UCSD-AML1 (cell line): ENCODE measurements at regions not wholly inside any gene's neighbourhood (a gene's known extent, or its start where the extent isn't known, plus 50 kb on each side); places are given as distances from the start of the nearest gene placed in this dataset.
"Not testable (repeated sequence)": the region's sequence is repeated elsewhere in the genome, so short reads cannot be mapped to it uniquely, and the experiment has no call there.

Source experiments
- DNase-seq: peaks from one replicate; lab custom pipeline; 2025; ENCODE audit not compliant: unreplicated experiment; lab: John Stamatoyannopoulos, UW

DNA sequence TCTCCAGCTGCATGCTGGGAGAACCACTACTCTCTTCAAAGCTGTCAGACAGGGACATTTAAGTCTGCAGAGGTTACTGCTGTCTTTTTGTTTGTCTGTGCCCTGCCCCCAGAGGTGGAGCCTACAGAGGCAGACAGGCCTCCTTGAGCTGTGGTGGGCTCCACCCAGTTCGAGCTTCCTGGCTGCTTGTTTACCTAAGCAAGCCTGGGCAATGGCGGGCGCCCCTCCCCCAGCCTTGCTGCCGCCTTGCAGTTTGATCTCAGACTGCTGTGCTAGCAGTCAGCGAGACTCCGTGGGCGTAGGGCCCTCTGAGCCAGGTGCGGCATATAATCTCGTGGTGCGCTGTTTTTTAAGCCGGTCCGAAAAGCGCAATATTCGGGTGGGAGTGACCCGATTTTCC is 215.0 kb downstream of the STIM2 start:
- not testable (repeated sequence) for DNase-seq

DNA sequence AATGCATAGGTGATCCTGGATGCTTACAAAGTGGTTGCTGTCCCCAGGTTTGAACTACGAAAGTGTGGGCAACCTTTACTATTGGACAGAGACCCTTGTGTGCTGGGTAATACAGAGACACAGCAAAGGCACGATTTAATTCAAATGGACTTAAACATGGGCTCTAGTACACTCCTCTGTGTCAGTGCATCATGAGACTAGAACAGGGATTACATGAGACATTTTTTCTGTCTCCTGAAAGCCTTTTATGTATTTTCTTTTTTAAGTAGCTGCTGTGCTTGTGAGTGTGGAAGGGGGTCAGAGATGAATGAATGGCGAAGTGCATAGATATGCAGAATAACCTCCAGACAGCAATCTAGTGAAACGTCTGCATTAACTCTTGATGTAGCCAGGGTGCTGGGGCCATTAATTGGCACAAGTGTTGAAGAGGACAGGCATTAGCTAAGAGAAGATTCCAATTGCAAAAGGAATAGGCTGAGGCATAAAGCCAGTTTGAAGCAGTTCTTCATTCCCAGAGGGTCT is 218.4 kb downstream of the STIM2 start:
- no peak for DNase-seq

DNA sequence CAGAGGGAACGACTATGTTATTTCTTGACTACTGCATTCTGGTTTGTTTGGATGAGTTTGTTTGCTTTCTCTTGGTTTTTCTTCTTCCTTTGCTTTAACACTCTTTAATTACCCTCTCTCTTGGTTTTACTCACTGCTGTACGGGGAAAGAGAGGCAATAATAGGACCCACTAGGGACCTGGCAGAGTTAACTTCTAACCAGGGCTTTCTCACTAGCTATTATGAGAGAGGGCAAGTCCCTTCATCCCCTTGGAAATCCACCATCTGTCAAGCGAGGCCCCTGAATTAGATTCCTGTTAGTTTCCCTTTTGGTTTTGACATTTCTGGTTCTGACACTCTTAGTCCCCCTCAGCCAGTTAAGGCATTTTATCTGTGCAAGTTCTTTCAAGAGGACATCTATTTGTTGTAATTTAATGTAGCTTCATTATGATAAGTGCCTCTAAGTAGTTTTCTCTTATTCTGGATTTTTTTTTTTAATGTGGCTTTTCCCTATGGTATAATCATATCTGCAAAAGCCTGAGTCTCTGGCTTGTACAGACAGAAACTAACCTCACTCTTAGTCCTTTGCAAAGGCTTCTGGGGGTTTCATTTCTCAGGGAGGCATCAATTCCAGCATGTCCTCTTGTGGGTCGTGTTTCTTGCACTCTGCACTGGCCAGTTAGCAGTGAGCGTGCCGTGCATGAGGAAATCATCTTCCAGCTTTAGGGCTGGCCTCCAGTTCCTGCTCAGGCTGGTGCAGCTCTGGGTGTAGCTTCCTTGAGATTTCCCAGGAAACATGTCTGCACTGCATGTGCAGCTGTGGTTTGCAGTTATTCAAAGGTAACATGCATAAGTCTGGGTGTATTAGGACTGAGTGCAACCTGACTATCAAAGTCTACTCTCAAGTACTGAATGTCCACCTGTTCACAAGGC is 221.3 kb downstream of the STIM2 start:
- no peak for DNase-seq

DNA sequence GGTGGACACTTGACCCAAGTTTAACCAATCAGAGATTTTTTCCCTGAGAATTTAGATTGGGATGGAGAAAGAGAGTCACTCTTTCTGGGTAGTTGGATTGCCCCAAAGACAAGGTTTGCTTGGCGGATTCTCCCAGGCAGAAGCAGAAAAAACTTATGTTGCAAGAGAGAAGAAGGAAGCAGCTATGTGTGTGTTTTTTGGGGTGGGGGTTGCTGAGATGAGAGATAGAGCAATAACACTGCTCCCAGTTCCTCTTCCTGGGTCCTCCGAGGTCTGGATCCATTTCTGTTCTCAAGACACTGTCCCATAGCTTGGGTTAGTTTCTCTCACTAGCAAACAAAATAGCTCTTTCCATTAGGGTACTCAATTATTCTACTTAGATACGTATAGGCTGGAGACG is 222.1 kb downstream of the STIM2 start:
- DNase-seq = no peak

DNA sequence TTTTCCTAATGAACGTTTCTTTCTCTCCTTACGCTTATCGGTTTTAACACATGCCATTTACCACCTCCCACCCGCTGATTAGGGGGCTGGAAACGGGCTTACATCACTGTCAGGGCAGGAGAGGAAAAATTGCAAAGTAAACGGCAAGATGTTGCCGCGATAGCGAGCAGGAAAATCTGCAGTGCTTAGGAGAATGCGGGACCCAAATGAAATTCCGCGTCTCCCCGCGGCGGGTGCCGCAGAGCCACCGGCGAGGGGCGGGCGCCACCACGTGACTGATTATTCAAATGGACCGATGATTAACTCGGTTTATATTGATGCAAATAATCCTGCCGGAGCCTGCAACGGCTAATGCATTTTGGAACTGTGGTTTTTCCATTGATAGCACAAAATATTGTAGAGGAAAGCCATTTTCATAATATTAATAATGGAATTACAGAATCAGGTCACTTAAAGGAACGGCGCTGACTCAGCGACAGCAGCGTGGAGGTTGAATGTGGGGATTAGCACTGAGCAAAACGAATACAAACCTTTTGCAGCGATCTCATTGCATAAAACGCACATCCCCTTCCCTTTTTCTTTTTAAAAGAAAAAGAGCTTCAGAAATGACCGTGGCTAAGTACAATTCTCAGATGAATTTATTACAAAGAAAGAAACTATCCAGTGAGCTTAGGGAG is 224.2 kb downstream of the STIM2 start:
- no peak for DNase-seq

DNA sequence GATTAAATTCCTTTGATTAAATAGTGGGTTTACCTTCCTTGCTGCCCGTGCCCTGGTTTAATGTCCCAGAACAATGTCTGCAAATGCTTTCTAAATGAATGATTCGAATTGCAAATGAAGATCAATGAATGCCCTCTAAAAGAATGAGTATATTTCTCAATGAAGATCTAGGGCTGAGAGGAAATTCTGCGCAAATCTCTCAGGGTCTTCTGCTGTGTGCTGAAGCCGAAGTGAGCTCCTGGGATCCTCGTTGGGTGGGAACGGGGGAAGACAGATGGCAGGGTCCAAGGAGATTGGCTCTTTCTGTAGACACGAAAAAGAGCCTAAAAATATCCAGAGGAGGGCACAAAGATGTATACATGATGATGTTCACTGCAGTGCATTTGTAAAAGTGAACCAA is 224.8 kb downstream of the STIM2 start:
- DNase-seq = no peak

- DNase-seq = no peak
These were observed 226.8 kb downstream of the STIM2 start for GRCh38 chr4:27087306-27088045.

DNA sequence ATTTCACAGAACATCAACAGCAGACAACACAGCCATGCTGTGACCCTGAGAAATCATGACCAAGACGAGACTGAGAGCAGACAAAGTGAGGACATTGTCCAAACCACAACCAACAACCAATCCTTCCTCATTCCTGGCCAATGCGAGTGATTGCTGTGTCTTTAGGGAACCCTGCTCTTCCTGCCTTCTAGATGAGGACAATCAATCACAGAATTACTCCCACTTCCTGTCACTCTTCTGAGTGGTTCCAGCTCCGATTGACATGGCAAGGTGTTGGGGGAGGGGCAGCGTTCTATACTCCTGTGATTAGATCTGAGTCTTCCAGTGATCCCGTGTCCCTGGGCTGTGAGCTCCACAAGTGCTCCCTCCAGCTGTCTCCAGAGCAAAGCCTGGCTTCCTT is 227.8 kb downstream of the STIM2 start:
- DNase-seq = no peak

DNA sequence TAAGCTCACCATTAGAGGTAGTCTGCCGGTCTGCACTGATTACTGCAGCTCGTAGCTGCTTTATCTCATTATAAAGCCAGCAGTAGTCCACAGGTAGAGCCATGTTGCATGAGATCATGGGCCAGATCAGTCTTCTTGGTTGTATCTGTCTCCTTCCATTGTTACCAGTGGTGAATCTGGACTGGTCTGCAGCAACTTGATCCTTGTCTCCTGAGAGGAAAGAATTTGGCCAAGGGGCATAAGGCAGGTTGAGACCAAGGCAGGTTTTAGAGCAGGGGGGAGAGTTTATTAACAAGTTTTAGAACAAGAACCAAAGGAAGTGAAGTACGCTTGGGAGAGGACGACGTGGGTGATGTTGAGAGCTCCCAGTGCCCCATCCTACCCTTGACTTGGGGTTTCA is 228.5 kb downstream of the STIM2 start:
- DNase-seq = no peak

- DNase-seq = no peak
These were observed 229.8 kb downstream of the STIM2 start for GRCh38 chr4:27090406-27090805.

DNA sequence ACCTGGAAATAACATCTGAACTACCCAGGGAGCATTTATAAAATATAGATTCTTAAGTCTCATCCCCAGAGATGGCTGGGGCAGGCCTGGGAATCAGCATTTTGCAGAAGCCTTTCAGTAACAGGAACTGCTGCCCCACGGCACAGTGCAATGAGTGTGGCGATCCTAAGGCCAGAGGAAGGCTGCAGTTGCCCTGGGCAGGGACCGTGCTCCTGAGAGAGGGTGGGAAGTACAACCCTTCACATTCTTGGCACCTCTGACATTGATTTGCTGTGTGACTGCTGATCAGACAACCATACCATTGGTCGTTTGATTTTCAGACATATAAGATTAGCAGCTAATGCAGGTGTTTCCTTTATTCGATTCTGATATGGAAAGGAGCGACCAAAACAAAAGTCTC is 233.6 kb downstream of the STIM2 start:
- no peak for DNase-seq

DNA sequence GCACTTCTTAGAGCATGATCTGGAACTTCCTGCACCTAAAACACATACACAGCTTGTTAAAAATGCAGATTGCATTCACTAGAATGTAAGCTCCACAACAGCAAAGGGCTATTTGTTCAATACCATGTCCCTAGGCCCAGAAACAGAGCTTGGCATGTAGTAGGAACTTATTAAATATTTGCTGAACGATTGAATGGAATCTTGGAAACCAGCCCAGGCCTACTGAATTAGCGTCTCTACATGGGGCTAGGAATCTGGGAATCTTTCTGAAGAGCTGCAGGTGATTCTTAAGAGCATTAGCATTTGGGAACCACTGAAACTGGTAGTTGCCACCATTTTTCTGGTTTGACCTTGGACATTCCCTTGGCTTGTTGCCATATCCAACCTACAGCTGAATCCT is 234.1 kb downstream of the STIM2 start:
- no peak for DNase-seq

GRCh38 chr4:27096142-27096824 is 235.6 kb downstream of the STIM2 start:
- no peak for DNase-seq

GRCh38 chr4:27098034-27098433 is 237.4 kb downstream of the STIM2 start:
- DNase-seq = no peak

- DNase-seq = no peak
These were observed 240.1 kb downstream of the STIM2 start for GRCh38 chr4:27100713-27101112.

DNA sequence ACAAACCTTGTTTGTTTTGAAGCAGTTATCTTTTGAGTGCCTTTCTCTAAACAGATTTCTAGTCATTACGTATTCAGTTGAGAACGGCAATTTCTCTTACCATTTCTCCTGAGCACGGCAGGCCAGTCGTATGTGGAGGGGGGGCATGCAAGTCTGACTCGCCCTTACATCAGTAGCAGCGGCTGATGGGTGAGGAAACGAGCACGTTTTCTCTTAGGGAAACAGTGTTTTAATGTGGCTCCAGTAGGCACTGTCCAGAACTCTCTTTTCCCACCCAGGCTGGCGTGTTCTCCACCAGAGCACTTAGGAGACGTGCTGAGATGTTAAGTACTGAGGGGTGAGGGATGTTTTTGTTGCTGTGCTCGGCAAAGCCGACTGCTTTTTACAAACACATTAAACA is 240.5 kb downstream of the STIM2 start:
- DNase-seq = no peak

DNA sequence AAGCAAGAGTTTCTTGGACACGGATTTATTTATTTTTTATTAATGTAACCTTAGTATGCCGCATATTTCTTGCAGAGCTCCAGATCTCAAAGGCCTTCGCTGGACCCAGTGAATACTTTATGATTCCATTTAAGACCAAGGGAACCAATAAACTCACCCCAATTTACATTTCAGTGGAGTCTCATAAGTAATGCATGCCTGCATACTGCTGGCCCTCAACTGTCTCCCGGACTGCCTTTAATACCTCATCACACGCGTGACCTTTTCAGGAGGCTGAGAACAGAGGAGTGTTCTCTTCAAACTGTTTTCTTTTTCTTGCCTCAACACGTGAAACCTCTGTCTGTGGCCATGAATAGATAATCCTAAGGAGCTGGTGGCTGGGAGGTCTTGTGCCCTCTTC is 240.9 kb downstream of the STIM2 start:
- no peak for DNase-seq

- no peak for DNase-seq
These were observed 251.0 kb downstream of the STIM2 start for GRCh38 chr4:27111627-27112026.

DNA sequence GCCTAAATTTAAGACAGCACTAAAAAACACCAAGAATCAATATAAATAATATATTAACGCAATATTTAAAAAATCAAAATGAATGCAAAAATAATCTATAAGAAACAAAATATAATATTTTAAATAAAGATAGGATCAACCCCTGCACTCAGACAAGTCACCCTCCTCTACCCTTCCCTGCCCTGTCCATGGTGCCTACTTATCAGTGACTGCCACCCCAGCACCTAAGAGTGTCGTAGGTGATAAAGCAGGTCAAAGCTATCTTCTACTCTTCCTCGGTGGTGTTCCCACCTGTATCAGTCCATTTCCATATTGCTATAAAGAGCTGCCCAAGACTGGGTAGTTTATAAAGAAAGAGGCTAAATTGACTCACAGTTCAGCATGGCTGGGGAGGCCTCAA is 251.9 kb downstream of the STIM2 start:
- no peak for DNase-seq

- DNase-seq = no peak
These were observed 254.6 kb downstream of the STIM2 start for GRCh38 chr4:27115221-27115620.

DNA sequence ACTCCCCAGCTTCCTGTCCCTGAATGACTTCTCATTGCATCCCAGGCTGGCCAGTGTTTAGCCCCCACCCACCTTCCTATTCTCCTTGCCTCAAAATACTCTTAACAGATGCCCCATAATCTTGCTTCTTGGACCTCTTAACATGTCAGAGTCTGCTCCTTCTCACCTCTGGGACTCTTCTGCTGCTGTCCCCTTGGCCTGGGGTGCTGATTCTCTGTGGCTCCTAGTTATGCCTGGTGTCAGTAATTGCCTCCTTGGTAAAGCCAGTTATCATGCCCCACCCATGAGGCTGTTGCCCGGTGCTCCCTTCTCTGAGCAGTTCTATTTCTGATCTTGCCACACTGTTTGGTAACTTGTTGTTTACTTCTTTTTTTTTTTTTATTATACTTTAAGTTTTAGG is 256.8 kb downstream of the STIM2 start:
- DNase-seq = no peak
